NCI-H1436 (cell line): ENCODE measurements at regions not wholly inside any gene's neighbourhood (a gene's known extent, or its start where the extent isn't known, plus 50 kb on each side); places are given as distances from the start of the nearest gene placed in this dataset.

Experiments
- DNase-seq: peaks from one replicate; lab custom pipeline; 2025; lab: John Stamatoyannopoulos, UW

GRCh38 chr17:79192503-79193351 is 118.1 kb downstream of the ENGASE start:
- no peak for DNase-seq

- DNase-seq: no peak
Observed at GRCh38 chr17:79191270-79191934, 116.8 kb downstream of the ENGASE start.

- DNase-seq: no peak
Observed at GRCh38 chr17:79189305-79189704, 114.7 kb downstream of the ENGASE start.

- no peak for DNase-seq
Observed at GRCh38 chr17:79188685-79189084, 114.1 kb downstream of the ENGASE start.

GRCh38 chr17:79188048-79188447 is 113.4 kb downstream of the ENGASE start:
- peak; percentile 20 for DNase-seq

GRCh38 chr17:79187186-79187585 is 112.6 kb downstream of the ENGASE start:
- no peak for DNase-seq

GRCh38 chr17:79186406-79186805 is 111.8 kb downstream of the ENGASE start:
- DNase-seq: no peak

- no peak for DNase-seq
Observed at GRCh38 chr17:79185671-79186070, 111.0 kb downstream of the ENGASE start.

- no peak for DNase-seq
Observed at GRCh38 chr17:79184219-79184618, 109.6 kb downstream of the ENGASE start.

- no peak for DNase-seq
Observed at GRCh38 chr17:79183293-79184158, 108.9 kb downstream of the ENGASE start.

GRCh38 chr17:79183043-79183292 is 108.3 kb downstream of the ENGASE start:
- no peak for DNase-seq

- DNase-seq: no peak
Observed at GRCh38 chr17:79182176-79183042, 107.8 kb downstream of the ENGASE start.

- DNase-seq: no peak
Observed at GRCh38 chr17:79180358-79181005, 105.9 kb downstream of the ENGASE start.

GRCh38 chr17:79179334-79179733 is 104.7 kb downstream of the ENGASE start:
- no peak for DNase-seq

GRCh38 chr17:79177877-79178276 is 103.3 kb downstream of the ENGASE start:
- DNase-seq: no peak

GRCh38 chr17:79176792-79177601 is 102.4 kb downstream of the ENGASE start:
- no peak for DNase-seq

- DNase-seq: no peak
Observed at GRCh38 chr17:79174905-79175856, 100.6 kb downstream of the ENGASE start.

- DNase-seq: no peak
Observed at GRCh38 chr17:79174193-79174765, 99.7 kb downstream of the ENGASE start.

GRCh38 chr17:79171188-79171587 is 96.6 kb downstream of the ENGASE start:
- no peak for DNase-seq
